Stimulated activated memory B cell treated with anti-CD40 and anti-IgM and Interleukin-4, amounts not matched to agents 10 μg/mL and 1 μg/mL and 100 μg/mL, for 72 hours (primary cell): ENCODE measurements at regions not wholly inside any gene's neighbourhood (a gene's known extent, or its start where the extent isn't known, plus 50 kb on each side); places are given as distances from the start of the nearest gene placed in this dataset.

Source experiments
- ATAC-seq: fragments of 150-1000 bp; cut with Tn5 transposase; 2 replicates; pipeline ENCODE4 v1.10.0; 2021
- H3K27ac Mint-ChIP-seq: one replicate; pipeline ENCODE4 v1.8.0; 2022; ENCODE audit warnings: mild to moderate bottlenecking, mixed read lengths
- H3K27me3 Mint-ChIP-seq: one replicate; pipeline ENCODE4 v1.8.0; 2022; ENCODE audit warnings: mixed read lengths
- H3K36me3 Mint-ChIP-seq: one replicate; pipeline ENCODE4 v1.8.0; 2022; ENCODE audit warnings: mixed read lengths
- H3K4me1 Mint-ChIP-seq: one replicate; pipeline ENCODE4 v1.8.0; 2022; ENCODE audit warnings: mixed read lengths
- H3K4me3 Mint-ChIP-seq: one replicate; pipeline ENCODE4 v1.8.0; 2022; ENCODE audit warnings: mild to moderate bottlenecking, moderate library complexity, mixed read lengths
- H3K9me3 Mint-ChIP-seq: one replicate; pipeline ENCODE4 v1.8.0; 2022; ENCODE audit warnings: mixed read lengths

DNA sequence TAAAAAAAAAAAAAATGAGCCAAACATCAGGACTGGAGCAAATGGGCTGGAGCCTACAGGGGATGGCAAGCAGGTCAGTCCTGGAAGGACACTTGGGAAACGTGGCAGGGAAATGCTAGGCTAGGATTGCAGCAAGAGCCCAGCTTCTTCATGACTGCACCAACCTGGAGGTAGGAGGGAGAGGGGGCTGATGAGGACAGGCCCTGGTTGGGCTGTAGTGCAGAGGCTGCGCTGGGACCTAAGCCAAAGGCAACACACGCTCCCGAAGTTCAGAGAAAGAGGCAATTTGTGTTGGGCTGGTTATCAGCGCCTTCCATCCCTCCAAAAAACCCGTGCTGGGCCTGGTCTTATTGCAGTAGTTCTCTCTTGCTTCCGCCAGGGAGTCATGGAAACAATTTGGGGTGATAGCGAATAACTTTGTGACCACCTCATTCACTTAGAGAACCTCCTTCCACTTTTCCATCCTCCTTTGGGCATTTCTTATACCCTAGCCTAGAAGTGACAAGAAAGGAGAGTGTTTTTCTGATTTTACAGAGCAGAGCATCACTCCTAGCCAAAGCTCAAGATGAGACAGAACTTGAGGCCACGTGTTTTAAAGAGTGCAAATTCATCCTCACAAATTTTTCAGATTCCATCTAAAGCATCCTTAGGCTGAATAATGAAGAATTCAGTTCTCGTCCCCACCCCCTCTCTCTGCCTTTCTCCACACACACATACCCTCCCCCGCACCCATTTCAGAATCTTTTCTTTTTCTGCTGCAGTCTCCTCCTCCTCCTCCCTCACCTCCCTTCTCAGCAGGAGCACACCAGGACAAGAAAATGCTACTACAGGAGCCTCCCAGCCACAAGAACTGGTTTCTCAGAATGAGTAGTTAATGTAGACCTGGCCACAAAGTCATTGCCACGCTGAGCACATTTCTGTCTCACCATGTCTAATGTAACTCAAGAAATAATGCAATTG, 61.3 kb upstream of the CALM2 start:
- no peaks in the 10 kb centered on the region for H3K4me1 Mint-ChIP-seq
- no peaks in the 10 kb centered on the region for H3K36me3 Mint-ChIP-seq
- no peak for ATAC-seq
- H3K27me3 Mint-ChIP-seq: no peaks in the 10 kb centered on the region
- H3K9me3 Mint-ChIP-seq: no peaks in the 10 kb centered on the region
- no peak overlapping the region for H3K4me3 Mint-ChIP-seq
- no peak overlapping the region for H3K27ac Mint-ChIP-seq

DNA sequence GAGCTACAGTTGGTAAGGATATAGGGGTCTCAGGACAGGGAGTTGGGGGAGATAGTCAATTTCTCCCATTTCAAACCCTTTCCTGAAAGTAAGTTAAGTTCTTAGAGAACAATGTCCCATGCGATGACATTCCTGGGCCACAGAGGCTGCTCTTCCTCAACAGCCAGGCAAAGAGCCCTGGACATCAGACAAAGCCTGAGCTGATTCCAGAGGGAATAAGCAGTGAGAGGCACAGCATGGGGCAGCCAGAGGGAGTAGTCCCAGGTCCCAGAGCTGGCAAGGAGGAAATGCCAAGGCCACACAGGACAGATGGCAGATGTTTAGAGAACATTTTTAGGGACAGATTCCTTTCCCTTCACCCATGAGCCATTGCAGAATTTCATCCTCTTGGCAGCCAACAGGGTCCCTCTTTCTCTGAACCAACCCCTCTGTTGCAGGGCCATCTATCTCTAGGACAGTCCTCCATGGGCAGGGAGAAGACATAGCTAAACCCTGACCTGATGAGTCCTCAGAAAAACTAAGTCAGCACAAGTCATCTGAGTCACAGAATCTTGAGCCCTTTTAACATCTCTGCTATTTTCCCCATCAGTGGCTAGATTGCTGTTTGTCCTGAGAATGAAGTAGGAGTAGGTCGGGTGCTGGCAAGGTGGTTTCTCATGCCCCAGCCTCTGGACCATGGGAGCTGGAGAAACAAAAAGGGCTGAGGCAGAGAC, 60.3 kb upstream of the CALM2 start:
- Mint-ChIP-seq H3K27ac (no peak overlapping the region), H3K9me3 (no peaks in the 10 kb centered on the region), H3K36me3 (no peaks in the 10 kb centered on the region), H3K27me3 (no peaks in the 10 kb centered on the region), H3K4me3 (no peak overlapping the region), H3K4me1 (no peaks in the 10 kb centered on the region)
- ATAC-seq: no peak

DNA sequence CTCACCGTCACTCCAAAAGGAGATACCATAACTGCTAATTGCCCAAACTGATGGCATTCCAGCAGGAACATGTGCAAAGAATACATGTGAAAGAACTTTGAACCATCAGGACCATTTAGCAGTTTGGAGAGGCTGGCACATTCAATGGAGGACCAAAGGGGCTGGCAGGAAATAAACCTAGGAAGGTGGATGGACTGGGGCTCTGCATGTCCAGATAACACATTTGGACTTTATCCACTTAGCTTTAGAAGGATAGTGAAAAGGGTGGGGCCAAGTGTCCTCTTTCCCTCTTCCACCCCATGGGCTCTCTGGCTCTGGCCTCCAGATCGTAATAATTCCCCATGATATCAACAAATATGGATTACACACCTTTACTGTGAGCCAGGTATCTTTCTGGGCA, 58.8 kb upstream of the CALM2 start:
- no peak overlapping the region for H3K27ac Mint-ChIP-seq
- H3K4me3 Mint-ChIP-seq: no peak overlapping the region
- H3K27me3 Mint-ChIP-seq: no peaks in the 10 kb centered on the region
- ATAC-seq: no peak
- H3K9me3 Mint-ChIP-seq: no peaks in the 10 kb centered on the region
- H3K4me1 Mint-ChIP-seq: no peaks in the 10 kb centered on the region
- no peaks in the 10 kb centered on the region for H3K36me3 Mint-ChIP-seq

DNA sequence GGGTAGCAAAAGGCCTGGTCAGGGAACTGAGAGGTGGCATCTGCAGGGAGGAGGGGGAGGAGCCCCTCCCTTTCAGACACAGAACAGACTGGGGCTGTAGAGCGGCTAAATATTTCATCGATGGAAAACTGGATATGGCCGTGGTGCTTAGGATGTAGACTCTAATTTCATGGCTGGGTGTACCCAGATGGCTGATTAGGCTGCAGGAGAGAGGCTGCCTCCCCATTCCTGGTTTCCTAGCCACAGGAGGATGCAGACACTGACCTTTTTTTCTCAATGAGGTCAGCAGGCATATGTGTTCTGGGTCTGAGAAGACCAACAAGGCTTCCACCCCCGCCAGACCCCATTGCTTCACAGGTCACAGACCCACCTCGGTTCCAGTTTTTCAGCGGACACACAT, 58.1 kb upstream of the CALM2 start:
- Mint-ChIP-seq H3K27ac (no peak overlapping the region), H3K4me1 (no peaks in the 10 kb centered on the region), H3K4me3 (no peak overlapping the region), H3K27me3 (no peaks in the 10 kb centered on the region), H3K9me3 (no peaks in the 10 kb centered on the region), H3K36me3 (no peaks in the 10 kb centered on the region)
- no peak for ATAC-seq

DNA sequence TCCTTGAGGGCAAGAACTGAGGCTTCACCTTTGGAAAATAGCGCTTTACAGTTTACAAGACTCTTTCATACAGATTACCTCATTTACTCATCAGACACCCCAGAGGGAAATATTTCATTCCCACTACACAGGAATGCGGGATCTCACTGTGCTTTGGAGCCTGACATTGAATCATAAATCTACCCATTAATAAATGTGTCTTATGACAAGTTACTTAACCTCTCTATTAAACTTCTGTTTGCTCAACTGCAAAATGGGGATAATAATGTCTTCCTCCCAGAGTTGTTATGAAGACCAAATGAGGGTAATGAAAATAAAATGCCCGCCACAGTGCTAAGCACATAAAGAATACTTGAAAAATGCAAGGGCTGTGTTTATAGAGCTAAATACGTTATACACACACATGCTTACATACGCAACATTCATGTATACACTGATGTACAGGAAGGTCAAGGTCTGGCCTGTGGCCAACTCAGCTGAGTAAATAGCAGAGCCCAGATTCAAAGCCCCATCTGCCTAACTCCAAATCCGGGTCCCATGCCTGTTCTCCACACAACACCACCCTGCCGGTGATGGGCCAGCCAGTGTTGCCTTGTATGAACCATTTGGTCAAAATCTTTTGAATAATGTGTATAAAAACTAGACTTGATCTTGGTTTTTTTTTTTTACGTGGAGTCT, 56.6 kb upstream of the CALM2 start:
- Mint-ChIP-seq H3K36me3 (no peaks in the 10 kb centered on the region), H3K9me3 (no peaks in the 10 kb centered on the region), H3K27ac (no peak overlapping the region), H3K4me3 (no peak overlapping the region), H3K4me1 (no peaks in the 10 kb centered on the region), H3K27me3 (no peaks in the 10 kb centered on the region)
- no peak for ATAC-seq

DNA sequence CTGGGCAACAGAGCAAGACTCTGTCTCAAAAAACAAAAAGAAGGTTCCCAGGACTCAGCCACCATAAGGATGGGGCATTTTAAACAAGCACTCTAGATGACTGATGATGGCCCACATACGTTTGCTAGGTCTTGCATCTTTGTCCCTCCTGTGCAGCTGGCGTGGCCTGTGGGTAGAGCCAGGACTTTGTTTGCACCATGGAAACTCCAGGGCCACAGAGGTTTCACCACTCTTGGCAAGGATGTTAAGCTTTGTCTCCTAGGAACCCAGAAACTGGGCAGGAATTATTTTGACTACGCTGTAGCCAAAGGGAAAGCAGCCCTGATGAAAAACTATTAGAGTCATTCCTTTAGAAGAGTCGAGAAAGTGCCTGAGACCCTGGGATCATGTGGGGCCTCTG, 54.1 kb upstream of the CALM2 start:
- Mint-ChIP-seq H3K9me3 (no peaks in the 10 kb centered on the region), H3K36me3 (no peaks in the 10 kb centered on the region), H3K4me1 (peaks cover 9% of the 10 kb centered on the region), H3K4me3 (no peak overlapping the region), H3K27ac (no peak overlapping the region), H3K27me3 (no peaks in the 10 kb centered on the region)
- no peak for ATAC-seq

- H3K27ac Mint-ChIP-seq: no peak overlapping the region
- peaks cover 9% of the 10 kb centered on the region for H3K4me1 Mint-ChIP-seq
- ATAC-seq: no peak
- H3K9me3 Mint-ChIP-seq: no peaks in the 10 kb centered on the region
- H3K27me3 Mint-ChIP-seq: no peaks in the 10 kb centered on the region
- no peaks in the 10 kb centered on the region for H3K36me3 Mint-ChIP-seq
- H3K4me3 Mint-ChIP-seq: no peak overlapping the region
These were observed 51.4 kb upstream of the CALM2 start for GRCh38 chr2:47227532-47228279.

GRCh38 chr2:47226923-47227220, 50.6 kb upstream of the CALM2 start:
- Mint-ChIP-seq H3K27ac (no peak overlapping the region), H3K4me3 (no peak overlapping the region), H3K27me3 (no peaks in the 10 kb centered on the region), H3K4me1 (peaks cover 9% of the 10 kb centered on the region), H3K9me3 (no peaks in the 10 kb centered on the region), H3K36me3 (no peaks in the 10 kb centered on the region)
- no peak for ATAC-seq

DNA sequence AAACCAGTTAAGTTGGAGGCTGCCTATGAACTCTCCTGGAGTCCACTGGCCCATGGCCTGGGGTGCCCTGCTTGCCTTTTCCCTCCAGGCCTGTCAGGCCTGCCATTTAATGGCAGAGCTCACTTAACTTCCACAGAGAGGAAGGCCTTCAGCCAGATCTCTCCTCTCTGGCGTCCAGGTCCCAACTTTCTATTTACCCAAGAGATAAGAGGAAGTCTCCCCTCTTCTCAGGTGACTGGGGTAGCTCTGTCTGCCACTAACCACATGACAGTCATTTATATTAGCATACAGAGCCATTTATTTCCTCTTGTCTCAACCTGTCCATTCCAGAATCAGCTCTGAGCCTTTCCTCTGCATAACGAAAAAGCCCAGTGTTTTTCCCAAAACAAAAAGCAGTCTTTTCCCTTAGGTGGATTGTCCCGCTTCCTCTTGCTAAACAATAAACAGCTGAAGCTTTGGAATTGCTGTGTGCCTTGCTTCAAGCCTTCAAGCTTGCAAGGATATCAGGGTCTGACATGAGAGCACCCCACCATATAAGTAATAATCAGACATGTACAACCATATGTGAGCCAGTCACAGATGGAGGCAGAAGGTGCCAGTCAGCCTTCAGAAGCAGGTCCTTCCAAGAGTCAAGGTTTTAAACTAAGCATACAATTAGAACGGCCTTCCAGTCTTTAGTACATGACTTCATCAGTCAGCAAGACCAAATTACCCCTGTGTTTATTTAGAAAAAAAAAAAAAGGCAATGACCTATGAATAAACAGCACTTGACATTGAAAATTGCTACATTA, 50.0 kb upstream of the CALM2 start:
- H3K4me1 Mint-ChIP-seq: peaks cover 9% of the 10 kb centered on the region
- peak; percentile 77 for ATAC-seq
- peak overlapping the region; percentile 74 for H3K27ac Mint-ChIP-seq
- no peak overlapping the region for H3K4me3 Mint-ChIP-seq
- H3K36me3 Mint-ChIP-seq: no peaks in the 10 kb centered on the region
- no peaks in the 10 kb centered on the region for H3K27me3 Mint-ChIP-seq
- no peaks in the 10 kb centered on the region for H3K9me3 Mint-ChIP-seq
